Omental fat pad (tissue), 3 donors: ENCODE measurements at regions not wholly inside any gene's neighbourhood (a gene's known extent, or its start where the extent isn't known, plus 50 kb on each side); places are given as distances from the start of the nearest gene placed in this dataset.

ENCODE experiments used
- ATAC-seq: fragments of 150-250 bp; one replicate; pipeline ENCODE4 v1.9.1; 2016; ENCODE audit warnings: mild to moderate bottlenecking, moderate library complexity; ENCODE audit not compliant: low FRiP score
- DNase-seq: peaks from one replicate; pipeline ENCODE4 v3.0.0-alpha.2; 2019; ENCODE audit warnings: low spot score
- CTCF ChIP-seq, 3 donors: fragments of 450-650 bp; IDR thresholded peaks; one replicate each; pipeline ENCODE4 v1.5.1; 2016 to 2017; ENCODE audit warnings: antibody characterized with exemption in 3 of 3, mild to moderate bottlenecking in 3 of 3, moderate library complexity in 2 of 3

GRCh38 chr10:131517781-131518180, 206.3 kb upstream of the TCERG1L start:
- no peak for TF ChIP-seq CTCF (IDR thresholded peaks at IDR 0.05)
- no peak for ATAC-seq

GRCh38 chr10:131519723-131520605, 208.4 kb upstream of the TCERG1L start:
- ATAC-seq (no peak), DNase-seq (no peak)
- TF ChIP-seq CTCF (IDR thresholded peaks at IDR 0.05) = no peak

More at GRCh38 chr10:131517781-131518180, 206.3 kb upstream of the TCERG1L start:
- DNase-seq = no peak

- ATAC-seq = no peak
- TF ChIP-seq CTCF (IDR thresholded peaks at IDR 0.05) = no peak
- no peak for DNase-seq
Observed at GRCh38 chr10:131531265-131532190, 220.0 kb upstream of the TCERG1L start.

- DNase-seq (no peak), ATAC-seq (no peak)
- TF ChIP-seq CTCF (IDR thresholded peaks at IDR 0.05) = no peak
Observed at GRCh38 chr10:131532291-131532690, 220.8 kb upstream of the TCERG1L start.

GRCh38 chr10:131532745-131533341, 221.3 kb upstream of the TCERG1L start:
- DNase-seq (no peak), ATAC-seq (no peak)
- TF ChIP-seq CTCF (IDR thresholded peaks at IDR 0.05) = no peak

GRCh38 chr10:131533846-131534526, 222.5 kb upstream of the TCERG1L start:
- ATAC-seq = no peak
- no peak for DNase-seq
- TF ChIP-seq CTCF (IDR thresholded peaks at IDR 0.05) = no peak
